HepG2 (cell line): ENCODE measurements at regions not wholly inside any gene's neighbourhood (a gene's known extent, or its start where the extent isn't known, plus 50 kb on each side); places are given as distances from the start of the nearest gene placed in this dataset.

ENCODE experiments used
- ATAC-seq: fragments of 200-7000 bp; cut with Tn5 transposase; 3 replicates; pipeline ENCODE4 v1.9.1; 2020; ENCODE audit warnings: mild to moderate bottlenecking, moderate library complexity
- BruUV-seq: library from RNA; stranded (reverse); fragments of 400-500 nt; replicated peaks from 2 replicates; lab custom pipeline; 2021; lab: Mats Ljungman, UMichigan
- CTCF ChIA-PET: fragments of 300-600 bp; formaldehyde crosslinking; extraction: SDS; loops from one replicate; lab custom pipeline; 2021; ENCODE audit warnings: low total read pairs, inconsistent platforms, low intra/inter-chr PET ratio; lab: Yijun Ruan, JAX
- POLR2A ChIA-PET: fragments of 350-600 bp; sonication (Branson Sonifier 250); formaldehyde crosslinking; loops from one replicate; lab custom pipeline; 2020; ENCODE audit warnings: antibody characterized with exemption, inconsistent platforms; lab: Yijun Ruan, JAX
- DNase-seq: peaks from one replicate; pipeline ENCODE4 v3.0.0-alpha.2; 2015; ENCODE audit warnings: low spot score
- FAIRE-seq: peaks from 3 replicates; lab custom pipeline; 2011; peaks lifted over from hg19 to GRCh38; lab: Jason Lieb, UNC
- H2AFZ ChIP-seq: one replicate; pipeline ENCODE4 v1.6.1; 2011; ENCODE audit warnings: low read length, inconsistent platforms
- H3K27ac ChIP-seq: fragments of 300-600 bp; 3 replicates; pipeline ENCODE4 v1.8.0; 2011; ENCODE audit warnings: mixed run types, mild to moderate bottlenecking, mixed read lengths, low read length, inconsistent platforms; ENCODE audit not compliant: insufficient read depth; ENCODE audit errors: extremely low read length
- H3K27me3 ChIP-seq, 2 experiments: fragments of 200-600 bp in 1 of 2; 2 replicates in 1 of 2; 3 replicates in 1 of 2; pipeline versions ENCODE4 v1.6.0 to v1.8.0; 2011; ENCODE audit warnings: low read length in 2 of 2, mild to moderate bottlenecking in 2 of 2, moderate library complexity in 2 of 2, inconsistent platforms in 1 of 2; ENCODE audit not compliant: insufficient read depth in 2 of 2, control insufficient read depth in 1 of 2
- H3K36me3 ChIP-seq, 2 experiments: fragments of 200-600 bp in 1 of 2; replicated peaks in 1 of 2; 2 replicates in 1 of 2; 3 replicates in 1 of 2; pipeline versions ENCODE4 v1.5.1 to v1.8.0; 2011; ENCODE audit warnings: low read length in 2 of 2, inconsistent platforms in 1 of 2; ENCODE audit not compliant: insufficient read depth in 2 of 2, control insufficient read depth in 1 of 2
- H3K4me1 ChIP-seq: 2 replicates; pipeline ENCODE4 v1.5.1; 2012; ENCODE audit warnings: low read length, inconsistent platforms; ENCODE audit not compliant: insufficient read depth
- H3K4me2 ChIP-seq: 2 replicates; pipeline ENCODE4 v1.6.0; 2011; ENCODE audit warnings: low read depth, low read length, inconsistent platforms
- H3K4me3 ChIP-seq, 3 experiments: fragments of 200-600 bp in 1 of 3; sonication (generic), shearing (Covaris generic) in 1 of 3; replicated peaks in 1 of 3; 2 replicates each; pipeline ENCODE4 v1.5.1; 2011 to 2016; ENCODE audit warnings: low read length in 3 of 3, inconsistent platforms in 2 of 3, low read depth in 2 of 3, mild to moderate bottlenecking in 2 of 3, control low read depth in 1 of 3, mixed read lengths in 1 of 3; ENCODE audit not compliant: insufficient read depth in 1 of 3
- H3K79me2 ChIP-seq: one replicate; pipeline ENCODE4 v1.6.1; 2011; ENCODE audit warnings: low read length, inconsistent platforms; ENCODE audit not compliant: insufficient read depth
- H3K9ac ChIP-seq: 2 replicates; pipeline ENCODE4 v1.6.0; 2011; ENCODE audit warnings: mild to moderate bottlenecking, low read depth, low read length, inconsistent platforms; ENCODE audit not compliant: insufficient read depth
- H3K9me3 ChIP-seq: 2 replicates; pipeline ENCODE4 v1.5.1; 2012; ENCODE audit warnings: mild to moderate bottlenecking, low read length
- H4K20me1 ChIP-seq: 2 replicates; pipeline ENCODE4 v1.6.0; 2011; ENCODE audit warnings: inconsistent platforms, mild to moderate bottlenecking, low read length, moderate library complexity; ENCODE audit not compliant: insufficient read depth
- ARNT ChIP-seq: fragments of 450-650 bp; IDR thresholded peaks from 2 replicates; pipeline ENCODE4 v1.6.1; 2017
- BATF2 ChIP-seq: sonication (generic); formaldehyde crosslinking; IDR thresholded peaks from 2 replicates; pipeline ENCODE4 v1.8.0; 2022; ENCODE audit warnings: mild to moderate bottlenecking, missing genetic modification reagents, moderate library complexity
- CBX2 ChIP-seq, 2 experiments: fragments of 200-600 bp in 1 of 2; sonication (generic); formaldehyde crosslinking in 1 of 2; IDR thresholded peaks; 2 replicates each; pipeline versions ENCODE4 v1.7.0 to v1.8.1; 2018 to 2022; ENCODE audit warnings: low read depth in 2 of 2, low read length in 1 of 2, mild to moderate bottlenecking in 1 of 2, missing genetic modification reagents in 1 of 2
- EHMT2 ChIP-seq: fragments of 200-600 bp; sonication (generic); IDR thresholded peaks from 2 replicates; pipeline ENCODE4 v1.7.0; 2017; ENCODE audit warnings: antibody characterized with exemption, low read depth, low read length, borderline replicate concordance
- FOSL1 ChIP-seq: sonication (generic); formaldehyde crosslinking; IDR thresholded peaks from 2 replicates; pipeline ENCODE4 v1.9.0; 2021; ENCODE audit warnings: missing genetic modification reagents, borderline replicate concordance
- NFIB ChIP-seq: sonication (generic); formaldehyde crosslinking; IDR thresholded peaks from 2 replicates; pipeline ENCODE4 v1.9.0; 2021; ENCODE audit warnings: missing genetic modification reagents, mild to moderate bottlenecking, borderline replicate concordance
- PITX1 ChIP-seq: sonication (generic); formaldehyde crosslinking; IDR thresholded peaks from 2 replicates; pipeline ENCODE4 v1.5.1; 2020; ENCODE audit warnings: mild to moderate bottlenecking, missing genetic modification reagents
- SIX1 ChIP-seq: sonication (generic); formaldehyde crosslinking; IDR thresholded peaks from 2 replicates; pipeline ENCODE4 v1.4.0; 2020; ENCODE audit warnings: missing genetic modification reagents, borderline replicate concordance
- SOX6 ChIP-seq, 2 experiments: fragments of 450-650 bp in 1 of 2; sonication (generic) in 1 of 2; formaldehyde crosslinking in 1 of 2; IDR thresholded peaks; 2 replicates each; pipeline versions ENCODE4 v1.4.0 to v1.6.1; 2017 to 2020; ENCODE audit warnings: antibody characterized with exemption in 1 of 2, mild to moderate bottlenecking in 1 of 2, missing genetic modification reagents in 1 of 2
- SP2 ChIP-seq: sonication (generic); formaldehyde crosslinking; IDR thresholded peaks from 2 replicates; pipeline ENCODE4 v1.5.1; 2020; ENCODE audit warnings: mild to moderate bottlenecking, missing genetic modification reagents
- TOE1 ChIP-seq: sonication (generic); formaldehyde crosslinking; IDR thresholded peaks from 2 replicates; pipeline ENCODE4 v1.4.0; 2020; ENCODE audit warnings: mild to moderate bottlenecking, missing genetic modification reagents
- ZBTB38 ChIP-seq: sonication (generic); formaldehyde crosslinking; IDR thresholded peaks from 2 replicates; pipeline ENCODE4 v1.5.1; 2020; ENCODE audit warnings: mild to moderate bottlenecking, missing genetic modification reagents
- ZBTB43 ChIP-seq: sonication (generic); formaldehyde crosslinking; conservative IDR thresholded peaks from 2 replicates; pipeline ENCODE4 v1.4.0; 2020; ENCODE audit warnings: missing genetic modification reagents
- ZNF207 ChIP-seq: fragments of 450-650 bp; IDR thresholded peaks from 2 replicates; pipeline ENCODE4 v1.6.1; 2016; ENCODE audit warnings: antibody characterized with exemption, borderline replicate concordance
- ZNF383 ChIP-seq: sonication (generic); formaldehyde crosslinking; IDR thresholded peaks from 2 replicates; pipeline ENCODE4 v1.4.0; 2020; ENCODE audit warnings: missing genetic modification reagents, mild to moderate bottlenecking, borderline replicate concordance
- ZNF747 ChIP-seq: sonication (generic); formaldehyde crosslinking; IDR thresholded peaks from 2 replicates; pipeline ENCODE4 v1.8.1; 2023; ENCODE audit warnings: missing genetic modification reagents, mild to moderate bottlenecking, borderline replicate concordance
- ZSCAN25 ChIP-seq: sonication (generic); formaldehyde crosslinking; IDR thresholded peaks from 2 replicates; pipeline ENCODE4 v1.8.0; 2022; ENCODE audit warnings: mild to moderate bottlenecking, missing genetic modification reagents
- WGBS: methylation state at CpG from one replicate; pipeline ENCODE4 v1.1.6; 2017; ENCODE audit warnings: low lambda C conversion rate; 5-methylcytosine and 5-hydroxymethylcytosine counted together
- in situ Hi-C: cut with HindIII; loops from 2 replicates; pipeline ENCODE4 v1.10.0; 2017; ENCODE audit warnings: low pct_unique_long_range_greater_than_20kb; ENCODE audit not compliant: extremely low pct_ligation_motif_present
- intact Hi-C: fragments of 100-400 bp; cut with micrococcal nuclease; formaldehyde crosslinking; loops from one replicate; pipeline ENCODE4 v1.10.0; 2022; ENCODE audit not compliant: unreplicated experiment

- no peaks in the 10 kb centered on the region; a peak in 1 of 5 replicates for H3K27me3 ChIP-seq
- FAIRE-seq (no peak), DNase-seq (no peak), ATAC-seq (no peak)
- H3K79me2 ChIP-seq: no peaks in the 10 kb centered on the region
- ChIA-PET CTCF (no interaction called here), POLR2A (no interaction called here)
- no peaks in the 10 kb centered on the region for H3K36me3 ChIP-seq
- no TSS peak for BruUV-seq
- TF ChIP-seq ZBTB38 (CRISPR knock-in tag) (no peak), ZNF747 (CRISPR knock-in tag) (no peak), SP2 (CRISPR knock-in tag) (no peak), ZNF383 (no peak), ZNF207 (no peak), PITX1 (CRISPR knock-in tag) (no peak), NFIB (no peak), ZBTB43 (CRISPR knock-in tag) (no peak), TOE1 (CRISPR knock-in tag) (no peak), BATF2 (CRISPR knock-in tag) (no peak), CBX2 (IDR thresholded peaks at IDR 0.05; ENCODE audit: low read depth, low read length) (no peak), CBX2 (CRISPR knock-in tag; IDR thresholded peaks at IDR 0.05; ENCODE audit: low read depth) (no peak), EHMT2 (no peak), ZSCAN25 (CRISPR knock-in tag) (no peak), SIX1 (CRISPR knock-in tag) (no peak), FOSL1 (CRISPR knock-in tag) (no peak), SOX6 (IDR thresholded peaks at IDR 0.05) (no peak), SOX6 (CRISPR knock-in tag; IDR thresholded peaks at IDR 0.05) (no peak), ARNT (no peak)
- H3K9ac ChIP-seq: no peak overlapping the region
- 0% methylated on average over 3 of the region's 3 CpGs for WGBS
- no peak overlapping the region for H2AFZ ChIP-seq
- H3K4me3 ChIP-seq: no peak overlapping the region
- H3K27ac ChIP-seq: no peak overlapping the region
- in situ Hi-C loops: no loop called here
- H3K4me1 ChIP-seq: peaks cover 8% of the 10 kb centered on the region; the same call in 1 of the 2 replicates
- H3K9me3 ChIP-seq: no peaks in the 10 kb centered on the region
- no peaks in the 10 kb centered on the region for H4K20me1 ChIP-seq
- intact Hi-C loops: no loop called here
- no peak overlapping the region for H3K4me2 ChIP-seq
These were observed 177.3 kb upstream of the NT5E start for GRCh38 chr6:85272592-85272991.
